ENCODE measurements at regions not wholly inside any gene's neighbourhood (a gene's known extent, or its start where the extent isn't known, plus 50 kb on each side); places are given as distances from the start of the nearest gene placed in this dataset.
A peak's percentile ranks its signal among the peaks of the same experiment; 100 is the strongest.

DNA sequence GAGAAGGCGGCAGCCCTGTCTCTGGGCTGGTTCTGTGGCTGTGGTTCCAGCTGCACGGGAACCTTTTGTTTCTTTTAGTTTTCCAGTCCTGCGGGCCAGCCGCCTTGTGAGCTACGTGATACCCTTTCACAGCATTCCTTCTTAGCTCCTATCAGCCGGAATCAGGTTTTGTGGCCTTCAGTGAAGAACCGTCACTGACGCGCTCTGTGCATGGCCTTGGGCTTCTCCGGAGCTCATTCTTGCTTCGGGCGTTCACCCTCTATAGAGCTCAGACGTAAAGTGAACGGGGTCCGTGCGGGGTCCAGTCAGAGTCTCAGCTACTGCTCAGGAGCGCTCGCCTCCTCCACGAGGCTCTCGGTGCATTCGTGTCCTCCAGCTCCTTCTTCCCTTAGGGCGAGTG, 166.7 kb downstream of the FAM43A start:
- Mint-ChIP-seq H3K36me3 (ENCODE audit: low read depth) (no peaks in the 10 kb centered on the region), H3K4me3 (no peak overlapping the region), H3K27ac (no peak overlapping the region), H3K9me3 (peaks cover 4% of the 10 kb centered on the region), H3K4me1 (peaks cover 26% of the 10 kb centered on the region), H3K27me3 (ENCODE audit: low read depth, poor library complexity) (peaks cover 5% of the 10 kb centered on the region)
- TF ChIP-seq CTCF (IDR thresholded peaks at IDR 0.05): no peak
- no peak for DNase-seq

DNA sequence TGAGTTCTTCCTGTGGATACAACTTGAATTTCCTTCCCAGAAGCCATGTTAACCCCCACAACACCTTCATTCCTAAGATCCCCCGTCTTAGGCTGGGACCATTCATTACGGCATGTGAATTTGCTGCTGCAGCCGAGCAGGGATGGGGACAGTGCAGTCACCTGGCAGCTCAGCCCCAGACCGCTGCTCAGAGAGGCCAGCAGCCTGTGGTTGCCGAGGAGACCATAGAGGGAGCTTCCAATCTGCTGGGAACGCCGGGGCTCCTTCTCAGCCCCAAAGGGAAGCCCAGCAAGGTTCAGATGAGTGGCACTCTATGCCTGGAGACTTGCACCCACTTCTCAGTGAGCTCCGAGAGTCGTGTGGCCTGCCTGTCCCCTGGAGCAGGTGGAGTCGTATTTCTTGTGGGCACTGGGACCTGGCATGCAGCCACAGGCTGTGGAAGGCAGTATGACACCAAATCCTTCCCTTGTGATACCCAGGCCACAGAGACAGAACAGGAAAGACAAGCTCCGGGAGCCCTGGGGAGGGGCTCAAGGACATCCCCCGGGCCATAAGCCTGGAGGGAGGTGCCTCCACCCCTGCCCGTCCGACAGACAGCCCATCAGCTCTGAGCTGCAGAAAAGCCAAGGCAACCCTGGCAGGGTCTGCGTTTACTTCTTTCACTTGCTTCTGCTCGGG, 167.3 kb downstream of the FAM43A start:
- Mint-ChIP-seq H3K4me3 (no peak overlapping the region), H3K4me1 (peaks cover 26% of the 10 kb centered on the region), H3K27ac (no peak overlapping the region), H3K9me3 (peaks cover 4% of the 10 kb centered on the region), H3K36me3 (ENCODE audit: low read depth) (no peaks in the 10 kb centered on the region), H3K27me3 (ENCODE audit: low read depth, poor library complexity) (peaks cover 5% of the 10 kb centered on the region)
- TF ChIP-seq CTCF (IDR thresholded peaks at IDR 0.05): no peak
- peak; percentile 18 for DNase-seq

- DNase-seq: no peak
- H3K4me1 Mint-ChIP-seq: peaks cover 26% of the 10 kb centered on the region
- TF ChIP-seq CTCF (IDR thresholded peaks at IDR 0.05): no peak
- no peak overlapping the region for H3K27ac Mint-ChIP-seq
- no peak overlapping the region for H3K4me3 Mint-ChIP-seq
- no peaks in the 10 kb centered on the region for H3K36me3 Mint-ChIP-seq (ENCODE audit: low read depth)
- H3K9me3 Mint-ChIP-seq: peaks cover 3% of the 10 kb centered on the region
- peaks cover 5% of the 10 kb centered on the region for H3K27me3 Mint-ChIP-seq (ENCODE audit: low read depth, poor library complexity)
These were observed 168.5 kb downstream of the FAM43A start for GRCh38 chr3:194854206-194854605.

GRCh38 chr3:194854659-194855390, 169.1 kb downstream of the FAM43A start:
- H3K9me3 Mint-ChIP-seq: peaks cover 3% of the 10 kb centered on the region
- H3K4me1 Mint-ChIP-seq: peaks cover 26% of the 10 kb centered on the region
- no peak overlapping the region for H3K27ac Mint-ChIP-seq
- H3K36me3 Mint-ChIP-seq (ENCODE audit: low read depth): no peaks in the 10 kb centered on the region
- no peak for DNase-seq
- H3K4me3 Mint-ChIP-seq: no peak overlapping the region
- peaks cover 5% of the 10 kb centered on the region for H3K27me3 Mint-ChIP-seq (ENCODE audit: low read depth, poor library complexity)
- TF ChIP-seq CTCF (IDR thresholded peaks at IDR 0.05): no peak

GRCh38 chr3:194856296-194856695, 170.6 kb downstream of the FAM43A start:
- H3K36me3 Mint-ChIP-seq (ENCODE audit: low read depth): no peaks in the 10 kb centered on the region
- peaks cover 26% of the 10 kb centered on the region for H3K4me1 Mint-ChIP-seq
- H3K27ac Mint-ChIP-seq: no peak overlapping the region

More at GRCh38 chr3:194856296-194856695, 170.6 kb downstream of the FAM43A start:
- no peak overlapping the region for H3K4me3 Mint-ChIP-seq
- DNase-seq: no peak
- TF ChIP-seq CTCF (IDR thresholded peaks at IDR 0.05): no peak
- peaks cover 5% of the 10 kb centered on the region for H3K27me3 Mint-ChIP-seq (ENCODE audit: low read depth, poor library complexity)
- peaks cover 3% of the 10 kb centered on the region for H3K9me3 Mint-ChIP-seq

Measured in nephron progenitor cell (in vitro differentiated cells).